Activated naive CD4-positive, alpha-beta T cell treated with anti-CD3 and anti-CD28 coated beads, Interleukin-2, amount 50 U/mL, for 24 hours (primary cell): ENCODE measurements at regions not wholly inside any gene's neighbourhood (a gene's known extent, or its start where the extent isn't known, plus 50 kb on each side); places are given as distances from the start of the nearest gene placed in this dataset.
A peak's percentile ranks its signal among the peaks of the same experiment; 100 is the strongest.

ENCODE experiments used
- H3K27ac Mint-ChIP-seq: one replicate; pipeline ENCODE4 v1.8.0; 2021; ENCODE audit warnings: mild to moderate bottlenecking, mixed read lengths
- H3K27me3 Mint-ChIP-seq: one replicate; pipeline ENCODE4 v1.8.0; 2021; ENCODE audit warnings: mixed read lengths
- H3K36me3 Mint-ChIP-seq: one replicate; pipeline ENCODE4 v1.8.0; 2021; ENCODE audit warnings: mixed read lengths
- H3K4me1 Mint-ChIP-seq: one replicate; pipeline ENCODE4 v1.8.0; 2021; ENCODE audit warnings: mixed read lengths
- H3K4me3 Mint-ChIP-seq: one replicate; pipeline ENCODE4 v1.8.0; 2021; ENCODE audit warnings: mild to moderate bottlenecking, mixed read lengths
- H3K9me3 Mint-ChIP-seq: one replicate; pipeline ENCODE4 v1.8.0; 2021; ENCODE audit warnings: mixed read lengths

- H3K36me3 Mint-ChIP-seq = no peaks in the 10 kb centered on the region
- peaks cover 2% of the 10 kb centered on the region for H3K27me3 Mint-ChIP-seq
- H3K4me1 Mint-ChIP-seq = no peaks in the 10 kb centered on the region
- H3K9me3 Mint-ChIP-seq = no peaks in the 10 kb centered on the region
- H3K27ac Mint-ChIP-seq = no peak overlapping the region
- no peak overlapping the region for H3K4me3 Mint-ChIP-seq
Observed at GRCh38 chr5:158272409-158272808, 413.5 kb upstream of the CLINT1 start.

- no peaks in the 10 kb centered on the region for H3K36me3 Mint-ChIP-seq
- no peaks in the 10 kb centered on the region for H3K4me1 Mint-ChIP-seq
- H3K4me3 Mint-ChIP-seq = no peak overlapping the region
- H3K27ac Mint-ChIP-seq = no peak overlapping the region
- peaks cover 4% of the 10 kb centered on the region for H3K9me3 Mint-ChIP-seq
- no peaks in the 10 kb centered on the region for H3K27me3 Mint-ChIP-seq
Observed at GRCh38 chr5:158270996-158271554, 412.1 kb upstream of the CLINT1 start.

- Mint-ChIP-seq H3K4me1 (no peaks in the 10 kb centered on the region), H3K27me3 (no peaks in the 10 kb centered on the region), H3K4me3 (no peak overlapping the region), H3K9me3 (peaks cover 4% of the 10 kb centered on the region), H3K36me3 (no peaks in the 10 kb centered on the region), H3K27ac (no peak overlapping the region)
Observed at GRCh38 chr5:158268286-158268685, 409.3 kb upstream of the CLINT1 start.

- Mint-ChIP-seq H3K4me3 (no peak overlapping the region), H3K27ac (no peak overlapping the region), H3K36me3 (no peaks in the 10 kb centered on the region), H3K4me1 (no peaks in the 10 kb centered on the region), H3K27me3 (no peaks in the 10 kb centered on the region), H3K9me3 (peaks cover 4% of the 10 kb centered on the region)
Observed at GRCh38 chr5:158267228-158267627, 408.3 kb upstream of the CLINT1 start.

GRCh38 chr5:158265931-158266700 lies 407.2 kb upstream of the CLINT1 start:
- Mint-ChIP-seq H3K36me3 (no peaks in the 10 kb centered on the region), H3K9me3 (peaks cover 4% of the 10 kb centered on the region), H3K27ac (peak overlapping the region; percentile 46), H3K4me1 (no peaks in the 10 kb centered on the region), H3K4me3 (no peak overlapping the region), H3K27me3 (no peaks in the 10 kb centered on the region)

GRCh38 chr5:158265346-158265745 lies 406.4 kb upstream of the CLINT1 start:
- peaks cover 4% of the 10 kb centered on the region for H3K9me3 Mint-ChIP-seq
- no peak overlapping the region for H3K27ac Mint-ChIP-seq
- H3K4me3 Mint-ChIP-seq = no peak overlapping the region
- H3K4me1 Mint-ChIP-seq = no peaks in the 10 kb centered on the region
- H3K36me3 Mint-ChIP-seq = no peaks in the 10 kb centered on the region
- H3K27me3 Mint-ChIP-seq = no peaks in the 10 kb centered on the region

GRCh38 chr5:158264264-158264663 lies 405.3 kb upstream of the CLINT1 start:
- no peak overlapping the region for H3K27ac Mint-ChIP-seq
- no peaks in the 10 kb centered on the region for H3K36me3 Mint-ChIP-seq
- no peaks in the 10 kb centered on the region for H3K4me1 Mint-ChIP-seq
- no peaks in the 10 kb centered on the region for H3K27me3 Mint-ChIP-seq
- no peak overlapping the region for H3K4me3 Mint-ChIP-seq
- peaks cover 4% of the 10 kb centered on the region for H3K9me3 Mint-ChIP-seq

GRCh38 chr5:158261674-158262367 lies 402.9 kb upstream of the CLINT1 start:
- H3K36me3 Mint-ChIP-seq = no peaks in the 10 kb centered on the region
- no peaks in the 10 kb centered on the region for H3K27me3 Mint-ChIP-seq
- peaks cover 1% of the 10 kb centered on the region for H3K9me3 Mint-ChIP-seq
- H3K27ac Mint-ChIP-seq = no peak overlapping the region
- H3K4me1 Mint-ChIP-seq = no peaks in the 10 kb centered on the region
- no peak overlapping the region for H3K4me3 Mint-ChIP-seq

GRCh38 chr5:158256096-158256495 lies 397.2 kb upstream of the CLINT1 start:
- no peaks in the 10 kb centered on the region for H3K9me3 Mint-ChIP-seq
- H3K4me1 Mint-ChIP-seq = no peaks in the 10 kb centered on the region
- no peak overlapping the region for H3K4me3 Mint-ChIP-seq
- H3K27me3 Mint-ChIP-seq = no peaks in the 10 kb centered on the region
- H3K36me3 Mint-ChIP-seq = no peaks in the 10 kb centered on the region
- no peak overlapping the region for H3K27ac Mint-ChIP-seq

GRCh38 chr5:158255609-158256008 lies 396.7 kb upstream of the CLINT1 start:
- no peaks in the 10 kb centered on the region for H3K27me3 Mint-ChIP-seq
- H3K4me1 Mint-ChIP-seq = no peaks in the 10 kb centered on the region
- H3K27ac Mint-ChIP-seq = no peak overlapping the region
- no peaks in the 10 kb centered on the region for H3K36me3 Mint-ChIP-seq
- H3K4me3 Mint-ChIP-seq = no peak overlapping the region
- no peaks in the 10 kb centered on the region for H3K9me3 Mint-ChIP-seq

- Mint-ChIP-seq H3K27me3 (peaks cover 8% of the 10 kb centered on the region), H3K36me3 (no peaks in the 10 kb centered on the region), H3K27ac (no peak overlapping the region), H3K4me1 (no peaks in the 10 kb centered on the region), H3K9me3 (no peaks in the 10 kb centered on the region), H3K4me3 (no peak overlapping the region)
Observed at GRCh38 chr5:158246661-158247060, 387.7 kb upstream of the CLINT1 start.

- Mint-ChIP-seq H3K27ac (no peak overlapping the region), H3K4me3 (no peak overlapping the region)
Observed at GRCh38 chr5:158245513-158245912, 386.6 kb upstream of the CLINT1 start.

GRCh38 chr5:158244882-158245281 lies 385.9 kb upstream of the CLINT1 start:
- Mint-ChIP-seq H3K27me3 (peaks cover 8% of the 10 kb centered on the region), H3K4me1 (no peaks in the 10 kb centered on the region), H3K4me3 (no peak overlapping the region), H3K36me3 (no peaks in the 10 kb centered on the region), H3K27ac (no peak overlapping the region), H3K9me3 (no peaks in the 10 kb centered on the region)

More at GRCh38 chr5:158245513-158245912, 386.6 kb upstream of the CLINT1 start:
- H3K27me3 Mint-ChIP-seq = peaks cover 8% of the 10 kb centered on the region
- no peaks in the 10 kb centered on the region for H3K36me3 Mint-ChIP-seq
- no peaks in the 10 kb centered on the region for H3K9me3 Mint-ChIP-seq
- no peaks in the 10 kb centered on the region for H3K4me1 Mint-ChIP-seq

GRCh38 chr5:158236511-158237335 lies 377.8 kb upstream of the CLINT1 start:
- Mint-ChIP-seq H3K4me3 (no peak overlapping the region), H3K27me3 (no peaks in the 10 kb centered on the region), H3K4me1 (peaks cover 7% of the 10 kb centered on the region), H3K9me3 (no peaks in the 10 kb centered on the region), H3K36me3 (no peaks in the 10 kb centered on the region), H3K27ac (no peak overlapping the region)

GRCh38 chr5:158235159-158235547 lies 376.2 kb upstream of the CLINT1 start:
- Mint-ChIP-seq H3K4me3 (no peak overlapping the region), H3K27ac (no peak overlapping the region)

More at GRCh38 chr5:158235159-158235547, 376.2 kb upstream of the CLINT1 start:
- no peaks in the 10 kb centered on the region for H3K9me3 Mint-ChIP-seq
- H3K36me3 Mint-ChIP-seq = no peaks in the 10 kb centered on the region
- no peaks in the 10 kb centered on the region for H3K27me3 Mint-ChIP-seq
- H3K4me1 Mint-ChIP-seq = peaks cover 7% of the 10 kb centered on the region
